Esophagus muscularis mucosa (tissue), 4 donors: ENCODE measurements at regions not wholly inside any gene's neighbourhood (a gene's known extent, or its start where the extent isn't known, plus 50 kb on each side); places are given as distances from the start of the nearest gene placed in this dataset.

Experiments used
- DNase-seq: peaks from one replicate; pipeline ENCODE4 v3.0.0-alpha.2; 2017; ENCODE audit errors: extremely low spot score
- H3K27ac ChIP-seq, 4 donors: fragments of 200-600 bp; sonication (generic); replicated peaks in 1 of 4; 1 replicate in 3 of 4; 2 replicates in 1 of 4; pipeline ENCODE4 v1.5.1; 2016 to 2019; ENCODE audit warnings: mild to moderate bottlenecking in 1 of 4
- H3K27me3 ChIP-seq, 4 donors: fragments of 200-600 bp; sonication (generic); one replicate each; pipeline versions ENCODE4 v1.5.1 to v1.6.0; 2016 to 2019
- H3K36me3 ChIP-seq, 4 donors: fragments of 200-600 bp; sonication (generic); one replicate each; pipeline ENCODE4 v1.5.1; 2016 to 2019
- H3K4me1 ChIP-seq, 4 donors: fragments of 200-600 bp; sonication (generic); one replicate each; pipeline ENCODE4 v1.5.1; 2016 to 2019
- H3K4me3 ChIP-seq, 4 donors: fragments of 200-600 bp; sonication (generic); 1 replicate in 2 of 4; 2 replicates in 2 of 4; pipeline ENCODE4 v1.5.1; 2016 to 2019; ENCODE audit warnings: mild to moderate bottlenecking in 4 of 4, moderate library complexity in 1 of 4
- H3K9me3 ChIP-seq, 4 donors: fragments of 200-600 bp; sonication (generic); 1 replicate in 3 of 4; 2 replicates in 1 of 4; pipeline ENCODE4 v1.5.1; 2016 to 2019
- CTCF ChIP-seq, 3 experiments: fragments of 200-600 bp in 2 of 3; fragments of 450-650 bp in 1 of 3; sonication (generic) in 2 of 3; IDR thresholded peaks; one replicate each; pipeline ENCODE4 v1.5.1; 2017 to 2019; ENCODE audit warnings: antibody characterized with exemption in 3 of 3, mild to moderate bottlenecking in 2 of 3, moderate library complexity in 1 of 3
- EP300 ChIP-seq: sonication (generic); formaldehyde crosslinking; IDR thresholded peaks from one replicate; pipeline ENCODE4 v1.6.1; 2017; ENCODE audit warnings: antibody characterized with exemption
- POLR2A ChIP-seq: fragments of 450-650 bp; IDR thresholded peaks from one replicate; pipeline ENCODE4 v1.6.1; 2017; ENCODE audit warnings: antibody characterized with exemption, moderate library complexity, mild to moderate bottlenecking, low read depth
- POLR2AphosphoS5 ChIP-seq, 2 donors: sonication (generic); formaldehyde crosslinking; IDR thresholded peaks; one replicate each; pipeline ENCODE4 v1.6.1; 2017; ENCODE audit warnings: antibody characterized with exemption in 2 of 2
- WGBS: methylation state at CpG from one replicate; pipeline ENCODE4 v1.1.5; 2018; 5-methylcytosine and 5-hydroxymethylcytosine counted together
- intact Hi-C: fragments of 100-400 bp; cut with DNase I; formaldehyde crosslinking; loops from one replicate; pipeline ENCODE4 v1.15.1; 2023

DNA sequence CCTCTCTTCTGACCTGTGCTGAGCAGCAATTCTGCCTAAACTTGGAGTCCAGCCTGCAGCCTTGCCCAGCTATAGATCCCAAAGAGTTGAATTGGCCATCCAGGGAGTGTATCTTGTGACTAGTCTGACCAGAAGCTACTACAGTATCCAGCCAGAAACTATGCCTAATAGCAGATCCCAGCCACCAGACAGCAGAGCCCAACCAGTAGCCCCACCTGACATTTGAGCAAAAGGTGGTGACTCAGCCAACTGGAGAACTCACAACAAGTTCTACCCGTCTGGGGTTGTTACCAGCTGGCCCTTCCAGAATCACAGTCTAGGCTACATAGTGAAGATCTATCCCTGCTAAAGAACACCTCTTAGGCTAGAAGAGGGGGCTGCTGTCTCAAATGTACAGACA, 315.0 kb downstream of the CRPPA start:
- no peak overlapping the region for H3K4me3 ChIP-seq
- H3K36me3 ChIP-seq = no peaks in the 10 kb centered on the region
- no peak for TF ChIP-seq POLR2A
- TF ChIP-seq EP300 = no peak
- TF ChIP-seq POLR2AphosphoS5 (IDR thresholded peaks at IDR 0.05) = no peak
- TF ChIP-seq CTCF (IDR thresholded peaks at IDR 0.05) = no peak
- no peaks in the 10 kb centered on the region for H3K27me3 ChIP-seq
- 100% methylated on average over 1 of the region's 1 CpG for WGBS
- intact Hi-C loops = no loop called here
- H3K4me1 ChIP-seq = no peaks in the 10 kb centered on the region
- no peak for DNase-seq
- H3K27ac ChIP-seq = no peak overlapping the region
- H3K9me3 ChIP-seq = peaks cover 0 to 41% (median 35%) of the 10 kb centered on the region in 4 donors

DNA sequence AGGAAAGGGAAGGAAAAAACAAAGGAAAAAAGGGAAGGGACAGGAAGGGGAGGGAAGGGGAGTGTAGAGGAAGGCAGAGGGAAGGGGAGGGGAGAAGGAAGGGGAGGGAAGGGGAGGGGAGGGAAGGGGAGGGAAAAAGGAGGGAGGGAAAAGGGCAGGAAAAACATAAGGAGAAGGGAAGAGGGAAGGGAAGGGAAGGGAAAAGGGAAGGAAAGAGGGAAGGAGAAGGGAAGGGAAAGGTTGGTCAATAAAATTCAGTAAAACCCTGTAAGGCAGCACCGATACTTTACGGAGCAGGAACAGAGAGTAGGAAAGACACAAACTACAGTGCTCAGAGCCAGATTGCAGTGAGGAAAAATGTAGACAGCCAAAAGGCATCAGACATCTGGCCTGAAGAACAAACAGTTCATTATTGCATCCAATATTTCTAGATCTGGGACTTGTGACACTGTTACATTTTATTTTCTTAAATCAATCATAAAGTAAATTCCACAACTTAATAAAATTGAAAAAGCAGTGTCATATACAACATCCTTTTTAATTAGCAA, 322.0 kb downstream of the CRPPA start:
- intact Hi-C loops = no loop called here
- no peaks in the 10 kb centered on the region for H3K36me3 ChIP-seq
- no peak for DNase-seq
- no peaks in the 10 kb centered on the region for H3K27me3 ChIP-seq
- H3K4me1 ChIP-seq = peaks cover 6 to 15% (median 9%) of the 10 kb centered on the region in 4 donors
- peaks cover 0 to 5% (median 0%) of the 10 kb centered on the region in 4 donors for H3K9me3 ChIP-seq
- H3K4me3 ChIP-seq = no peak overlapping the region
- TF ChIP-seq CTCF (IDR thresholded peaks at IDR 0.05) = no peak
- no peak for TF ChIP-seq POLR2AphosphoS5 (IDR thresholded peaks at IDR 0.05)
- TF ChIP-seq POLR2A = no peak
- TF ChIP-seq EP300 = no peak
- no peak overlapping the region for H3K27ac ChIP-seq
- 64% methylated on average over 2 of the region's 2 CpGs for WGBS

DNA sequence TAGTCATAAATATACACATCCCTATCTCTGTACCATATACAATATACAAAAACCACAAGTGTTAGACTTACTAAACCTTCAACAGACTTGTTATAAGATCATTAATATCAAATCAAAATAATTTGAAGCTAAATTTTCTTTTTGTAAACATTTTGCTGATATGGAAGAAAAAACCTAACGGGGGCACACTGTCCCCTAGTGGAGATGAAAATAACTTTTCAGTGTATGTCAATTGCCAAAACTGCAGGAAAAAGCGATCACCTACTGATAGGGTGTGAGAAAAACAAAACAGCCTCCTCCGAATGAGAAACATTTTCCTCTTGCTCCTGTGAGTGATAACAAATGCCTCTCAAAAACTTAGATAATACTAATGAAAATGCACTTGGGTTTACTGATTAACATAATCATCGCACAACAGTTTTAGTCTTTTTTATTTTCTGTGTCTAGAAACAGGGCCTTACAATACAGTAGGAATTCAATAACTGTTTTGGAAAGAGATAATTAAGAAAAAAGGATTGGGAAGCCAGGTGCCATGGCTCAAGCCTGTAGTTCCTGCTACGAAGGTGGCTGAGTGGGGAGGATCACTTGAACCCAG, 322.7 kb downstream of the CRPPA start:
- Histone ChIP-seq H3K27ac (no peak overlapping the region), H3K9me3 (peaks cover 0 to 5% (median 0%) of the 10 kb centered on the region in 4 donors), H3K27me3 (no peaks in the 10 kb centered on the region), H3K36me3 (no peaks in the 10 kb centered on the region), H3K4me3 (no peak overlapping the region), H3K4me1 (peaks cover 6 to 15% (median 9%) of the 10 kb centered on the region in 4 donors)
- WGBS = 71% methylated on average over 5 of the region's 5 CpGs
- no peak for DNase-seq
- intact Hi-C loops = no loop called here
- TF ChIP-seq POLR2AphosphoS5 (IDR thresholded peaks at IDR 0.05) (no peak), EP300 (no peak), POLR2A (no peak), CTCF (IDR thresholded peaks at IDR 0.05) (peak; percentile 47 to 71 (median 55))

DNA sequence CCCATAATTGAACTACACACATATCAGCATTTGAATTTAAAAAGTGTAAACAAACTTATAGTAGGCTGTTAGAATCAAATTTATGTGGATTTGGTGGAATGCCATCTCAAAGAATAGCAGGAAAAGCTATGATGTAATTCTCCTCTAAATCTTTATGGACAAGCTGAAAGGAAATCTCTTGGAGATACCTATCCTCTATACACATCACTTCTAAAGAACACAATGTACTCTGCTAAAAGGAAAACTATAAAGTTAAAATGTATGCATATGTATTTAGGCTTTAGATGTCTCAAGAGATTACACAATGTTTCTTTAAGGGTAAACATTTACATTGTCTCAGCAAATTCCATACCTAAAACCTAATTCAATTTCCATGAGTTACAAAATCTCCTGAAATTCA, 323.3 kb downstream of the CRPPA start:
- no peak for DNase-seq
- H3K9me3 ChIP-seq = peaks cover 0 to 5% (median 0%) of the 10 kb centered on the region in 4 donors
- H3K27me3 ChIP-seq = no peaks in the 10 kb centered on the region
- no peak overlapping the region for H3K27ac ChIP-seq
- peaks cover 6 to 16% (median 9%) of the 10 kb centered on the region in 4 donors for H3K4me1 ChIP-seq
- no peaks in the 10 kb centered on the region for H3K36me3 ChIP-seq
- intact Hi-C loops = no loop called here
- H3K4me3 ChIP-seq = no peak overlapping the region
- no peak for TF ChIP-seq POLR2AphosphoS5 (IDR thresholded peaks at IDR 0.05)
- no peak for TF ChIP-seq EP300
- TF ChIP-seq CTCF (IDR thresholded peaks at IDR 0.05) = no peak
- TF ChIP-seq POLR2A = no peak
